Liver (tissue), 3 donors: ENCODE measurements at regions not wholly inside any gene's neighbourhood (a gene's known extent, or its start where the extent isn't known, plus 50 kb on each side); places are given as distances from the start of the nearest gene placed in this dataset.

ENCODE experiments used
- RAD21 ChIP-seq, 2 donors: IDR thresholded peaks; 2 replicates each; pipeline ENCODE4 v1.6.1; 2016; ENCODE audit warnings: antibody characterized with exemption in 2 of 2, mild to moderate bottlenecking in 2 of 2
- SP1 ChIP-seq: IDR thresholded peaks from 2 replicates; pipeline ENCODE4 v1.6.1; 2018; ENCODE audit warnings: antibody characterized with exemption, mild to moderate bottlenecking
- ZBTB33 ChIP-seq: IDR thresholded peaks from 2 replicates; pipeline ENCODE4 v1.6.1; 2016; ENCODE audit warnings: antibody characterized with exemption
- TF ChIP-seq, protein P1 (sequence below): fragments of 150-350 bp; IDR thresholded peaks from 2 replicates; pipeline ENCODE4 v1.5.1; 2017; ENCODE audit warnings: improper control_type of control experiment, low read depth, low read length; ENCODE audit not compliant: missing input control
- TF ChIP-seq, protein P2 (sequence below): IDR thresholded peaks from 2 replicates; pipeline ENCODE4 v1.6.1; 2016; ENCODE audit warnings: antibody characterized with exemption, mild to moderate bottlenecking
- TF ChIP-seq, protein P3 (sequence below): IDR thresholded peaks from 2 replicates; pipeline ENCODE4 v1.6.1; 2016; ENCODE audit warnings: antibody characterized with exemption
- TF ChIP-seq, protein P4 (sequence below): IDR thresholded peaks from 2 replicates; pipeline ENCODE4 v1.6.1; 2016; ENCODE audit warnings: antibody characterized with exemption
- donor health status: healthy.
- donor health status: healthy.

- TF ChIP-seq, protein P1, sequence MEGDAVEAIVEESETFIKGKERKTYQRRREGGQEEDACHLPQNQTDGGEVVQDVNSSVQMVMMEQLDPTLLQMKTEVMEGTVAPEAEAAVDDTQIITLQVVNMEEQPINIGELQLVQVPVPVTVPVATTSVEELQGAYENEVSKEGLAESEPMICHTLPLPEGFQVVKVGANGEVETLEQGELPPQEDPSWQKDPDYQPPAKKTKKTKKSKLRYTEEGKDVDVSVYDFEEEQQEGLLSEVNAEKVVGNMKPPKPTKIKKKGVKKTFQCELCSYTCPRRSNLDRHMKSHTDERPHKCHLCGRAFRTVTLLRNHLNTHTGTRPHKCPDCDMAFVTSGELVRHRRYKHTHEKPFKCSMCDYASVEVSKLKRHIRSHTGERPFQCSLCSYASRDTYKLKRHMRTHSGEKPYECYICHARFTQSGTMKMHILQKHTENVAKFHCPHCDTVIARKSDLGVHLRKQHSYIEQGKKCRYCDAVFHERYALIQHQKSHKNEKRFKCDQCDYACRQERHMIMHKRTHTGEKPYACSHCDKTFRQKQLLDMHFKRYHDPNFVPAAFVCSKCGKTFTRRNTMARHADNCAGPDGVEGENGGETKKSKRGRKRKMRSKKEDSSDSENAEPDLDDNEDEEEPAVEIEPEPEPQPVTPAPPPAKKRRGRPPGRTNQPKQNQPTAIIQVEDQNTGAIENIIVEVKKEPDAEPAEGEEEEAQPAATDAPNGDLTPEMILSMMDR = no peak
- TF ChIP-seq, protein P2, sequence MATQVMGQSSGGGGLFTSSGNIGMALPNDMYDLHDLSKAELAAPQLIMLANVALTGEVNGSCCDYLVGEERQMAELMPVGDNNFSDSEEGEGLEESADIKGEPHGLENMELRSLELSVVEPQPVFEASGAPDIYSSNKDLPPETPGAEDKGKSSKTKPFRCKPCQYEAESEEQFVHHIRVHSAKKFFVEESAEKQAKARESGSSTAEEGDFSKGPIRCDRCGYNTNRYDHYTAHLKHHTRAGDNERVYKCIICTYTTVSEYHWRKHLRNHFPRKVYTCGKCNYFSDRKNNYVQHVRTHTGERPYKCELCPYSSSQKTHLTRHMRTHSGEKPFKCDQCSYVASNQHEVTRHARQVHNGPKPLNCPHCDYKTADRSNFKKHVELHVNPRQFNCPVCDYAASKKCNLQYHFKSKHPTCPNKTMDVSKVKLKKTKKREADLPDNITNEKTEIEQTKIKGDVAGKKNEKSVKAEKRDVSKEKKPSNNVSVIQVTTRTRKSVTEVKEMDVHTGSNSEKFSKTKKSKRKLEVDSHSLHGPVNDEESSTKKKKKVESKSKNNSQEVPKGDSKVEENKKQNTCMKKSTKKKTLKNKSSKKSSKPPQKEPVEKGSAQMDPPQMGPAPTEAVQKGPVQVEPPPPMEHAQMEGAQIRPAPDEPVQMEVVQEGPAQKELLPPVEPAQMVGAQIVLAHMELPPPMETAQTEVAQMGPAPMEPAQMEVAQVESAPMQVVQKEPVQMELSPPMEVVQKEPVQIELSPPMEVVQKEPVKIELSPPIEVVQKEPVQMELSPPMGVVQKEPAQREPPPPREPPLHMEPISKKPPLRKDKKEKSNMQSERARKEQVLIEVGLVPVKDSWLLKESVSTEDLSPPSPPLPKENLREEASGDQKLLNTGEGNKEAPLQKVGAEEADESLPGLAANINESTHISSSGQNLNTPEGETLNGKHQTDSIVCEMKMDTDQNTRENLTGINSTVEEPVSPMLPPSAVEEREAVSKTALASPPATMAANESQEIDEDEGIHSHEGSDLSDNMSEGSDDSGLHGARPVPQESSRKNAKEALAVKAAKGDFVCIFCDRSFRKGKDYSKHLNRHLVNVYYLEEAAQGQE = no peak
- TF ChIP-seq SP1 (no peak), RAD21 (IDR thresholded peaks at IDR 0.05) (no peak), ZBTB33 (no peak)
- TF ChIP-seq, protein P3, sequence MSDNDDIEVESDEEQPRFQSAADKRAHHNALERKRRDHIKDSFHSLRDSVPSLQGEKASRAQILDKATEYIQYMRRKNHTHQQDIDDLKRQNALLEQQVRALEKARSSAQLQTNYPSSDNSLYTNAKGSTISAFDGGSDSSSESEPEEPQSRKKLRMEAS = no peak
- TF ChIP-seq, protein P4, sequence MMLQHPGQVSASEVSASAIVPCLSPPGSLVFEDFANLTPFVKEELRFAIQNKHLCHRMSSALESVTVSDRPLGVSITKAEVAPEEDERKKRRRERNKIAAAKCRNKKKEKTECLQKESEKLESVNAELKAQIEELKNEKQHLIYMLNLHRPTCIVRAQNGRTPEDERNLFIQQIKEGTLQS = no peak
Observed at GRCh38 chr18:53862921-53863320, 361.5 kb downstream of the MBD2 start.
